Astrocyte (in vitro differentiated cells and primary cell): ENCODE measurements at regions not wholly inside any gene's neighbourhood (a gene's known extent, or its start where the extent isn't known, plus 50 kb on each side); places are given as distances from the start of the nearest gene placed in this dataset.

Experiments
- EZH2 ChIP-seq: IDR thresholded peaks from 2 replicates; pipeline ENCODE4 v1.6.1; 2012; ENCODE audit warnings: mild to moderate bottlenecking, low read length, inconsistent platforms; ENCODE audit not compliant: insufficient read depth
- TF ChIP-seq, protein P1 (sequence below): IDR thresholded peaks from 2 replicates; pipeline ENCODE4 v1.5.1; 2011; ENCODE audit warnings: low read depth, mild to moderate bottlenecking, inconsistent platforms, low read length, moderate library complexity; ENCODE audit not compliant: insufficient read depth

DNA sequence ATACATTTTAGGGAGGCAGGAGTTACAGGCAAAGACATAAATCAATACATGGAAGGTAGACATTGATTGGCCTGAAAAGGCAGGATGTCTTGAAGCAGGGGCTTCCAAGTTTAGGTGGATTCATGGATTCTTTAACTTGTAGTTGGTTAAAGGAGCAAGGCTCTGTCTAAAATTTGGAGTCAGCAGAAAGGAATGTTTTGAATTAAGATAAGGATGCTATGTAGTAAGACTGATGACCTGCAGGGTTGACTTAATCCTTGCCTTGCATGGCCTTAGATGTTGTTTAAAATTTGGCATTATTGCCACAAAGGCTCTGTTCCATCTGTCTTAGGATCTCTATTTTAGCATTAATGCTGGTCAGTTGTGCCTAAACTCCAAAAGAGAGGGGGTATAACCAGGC is 171.3 kb downstream of the C5orf15 start:
- TF ChIP-seq, protein P1, sequence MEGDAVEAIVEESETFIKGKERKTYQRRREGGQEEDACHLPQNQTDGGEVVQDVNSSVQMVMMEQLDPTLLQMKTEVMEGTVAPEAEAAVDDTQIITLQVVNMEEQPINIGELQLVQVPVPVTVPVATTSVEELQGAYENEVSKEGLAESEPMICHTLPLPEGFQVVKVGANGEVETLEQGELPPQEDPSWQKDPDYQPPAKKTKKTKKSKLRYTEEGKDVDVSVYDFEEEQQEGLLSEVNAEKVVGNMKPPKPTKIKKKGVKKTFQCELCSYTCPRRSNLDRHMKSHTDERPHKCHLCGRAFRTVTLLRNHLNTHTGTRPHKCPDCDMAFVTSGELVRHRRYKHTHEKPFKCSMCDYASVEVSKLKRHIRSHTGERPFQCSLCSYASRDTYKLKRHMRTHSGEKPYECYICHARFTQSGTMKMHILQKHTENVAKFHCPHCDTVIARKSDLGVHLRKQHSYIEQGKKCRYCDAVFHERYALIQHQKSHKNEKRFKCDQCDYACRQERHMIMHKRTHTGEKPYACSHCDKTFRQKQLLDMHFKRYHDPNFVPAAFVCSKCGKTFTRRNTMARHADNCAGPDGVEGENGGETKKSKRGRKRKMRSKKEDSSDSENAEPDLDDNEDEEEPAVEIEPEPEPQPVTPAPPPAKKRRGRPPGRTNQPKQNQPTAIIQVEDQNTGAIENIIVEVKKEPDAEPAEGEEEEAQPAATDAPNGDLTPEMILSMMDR: no peak
- TF ChIP-seq EZH2: no peak
